ELF-1 (cell line): ENCODE measurements at regions not wholly inside any gene's neighbourhood (a gene's known extent, or its start where the extent isn't known, plus 50 kb on each side); places are given as distances from the start of the nearest gene placed in this dataset.
"Not testable (repeated sequence)": the region's sequence is repeated elsewhere in the genome, so short reads cannot be mapped to it uniquely, and the experiment has no call there.

Experiments used
- DNase-seq: peaks from one replicate; pipeline ENCODE4 v3.0.0-alpha.2; 2016; ENCODE audit warnings: low read depth, low spot score

GRCh38 chr6:67563671-67564070 is 1071.4 kb upstream of the ADGRB3 start:
- no peak for DNase-seq

DNA sequence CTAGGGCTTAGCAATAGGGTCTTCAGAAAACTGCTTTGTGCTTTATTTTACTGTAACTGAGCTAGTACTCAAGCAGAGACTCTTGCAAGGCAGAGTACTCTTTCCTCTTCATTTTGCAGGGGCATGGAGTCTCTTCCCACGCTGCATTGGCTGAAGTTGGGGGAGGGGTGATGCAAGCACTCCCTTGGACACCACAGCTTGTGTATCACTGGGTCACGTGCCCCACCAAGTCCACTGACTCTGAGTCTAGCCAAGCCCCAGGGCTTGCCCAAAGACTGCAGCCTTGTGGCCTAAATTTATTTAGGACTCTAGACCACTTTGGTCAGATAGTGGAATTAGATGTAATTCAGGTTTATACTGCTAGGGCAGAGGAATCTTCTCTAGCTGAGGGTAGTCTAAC is 1075.0 kb upstream of the ADGRB3 start:
- no peak for DNase-seq

DNA sequence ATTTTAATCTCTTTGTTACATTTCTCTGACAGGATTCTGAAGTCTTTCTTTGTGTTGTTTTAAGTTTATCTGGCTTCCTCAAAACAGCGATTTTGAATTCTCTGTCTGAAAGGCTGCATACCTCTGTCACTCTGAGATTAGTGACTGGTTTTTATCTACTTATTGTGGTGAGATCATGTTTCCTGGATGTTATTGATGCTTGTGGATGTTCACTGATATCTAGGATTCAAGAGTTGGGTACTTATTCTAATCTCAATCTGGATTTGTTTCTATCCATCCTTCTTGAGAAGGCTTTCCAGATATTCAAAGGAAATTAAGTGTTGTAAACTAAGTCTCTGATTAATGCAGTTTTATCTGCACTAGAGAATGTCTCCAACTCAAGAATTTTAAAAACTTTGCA is 1076.1 kb upstream of the ADGRB3 start:
- no peak for DNase-seq

- no peak for DNase-seq
Measured at GRCh38 chr6:67544851-67545452, 1090.1 kb upstream of the ADGRB3 start.

DNA sequence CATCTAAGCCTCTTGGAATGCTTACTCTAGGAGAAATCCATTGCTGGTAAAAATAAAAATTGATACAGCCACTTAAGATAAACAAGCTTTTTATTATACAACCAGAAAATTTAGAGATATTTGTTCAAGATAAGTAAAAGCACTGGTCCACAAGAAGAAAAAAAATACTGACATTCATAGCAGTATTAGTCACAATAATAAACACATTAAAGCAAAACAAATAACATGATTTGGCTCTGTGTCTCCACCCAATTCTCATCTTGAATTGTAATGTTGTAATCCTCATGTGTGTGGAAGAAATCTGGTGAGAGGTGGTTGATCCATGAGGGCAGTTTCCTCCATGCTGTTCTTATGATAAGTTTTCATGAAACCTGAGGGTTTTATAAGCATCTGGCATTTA is 1093.5 kb upstream of the ADGRB3 start:
- no peak for DNase-seq

DNA sequence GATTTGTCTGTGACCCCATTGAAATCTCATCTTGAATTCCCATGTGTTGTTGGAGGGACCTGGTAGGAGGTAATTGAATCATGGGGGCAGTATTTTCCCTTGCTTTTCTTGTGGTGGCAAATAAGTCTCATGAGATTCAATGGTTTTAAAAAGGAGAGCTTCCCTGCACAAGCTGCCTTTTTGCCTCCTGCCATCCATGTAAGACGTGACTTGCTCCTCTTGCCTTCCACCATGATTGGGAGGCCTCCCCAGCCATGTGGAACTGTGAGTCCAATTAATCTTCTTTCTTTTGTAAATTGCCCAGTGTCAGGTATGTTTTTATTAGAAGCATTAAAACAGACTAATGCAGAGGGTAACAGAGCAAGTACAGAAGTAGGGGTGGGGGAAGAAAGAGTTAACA is 1097.0 kb upstream of the ADGRB3 start:
- DNase-seq, result no peak

DNA sequence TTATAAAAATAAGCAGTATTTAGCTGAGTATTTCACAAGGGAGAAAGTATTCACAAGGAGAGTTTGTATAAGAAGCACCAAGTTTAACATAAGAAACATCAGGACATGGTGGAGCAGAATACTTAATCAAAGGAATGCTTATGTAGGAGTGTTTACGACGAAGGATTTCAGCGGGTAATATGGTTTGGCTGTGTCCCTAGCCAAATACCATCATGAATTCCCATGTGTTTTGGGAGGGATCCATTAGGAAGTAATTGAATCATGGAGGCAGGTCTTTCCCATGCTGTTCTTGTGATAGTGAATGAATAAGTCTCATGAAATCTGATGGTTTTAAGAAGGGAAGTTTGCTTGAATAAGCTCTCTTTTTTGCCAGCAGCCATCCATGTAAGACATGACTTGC is 1099.1 kb upstream of the ADGRB3 start:
- DNase-seq, result no peak

DNA sequence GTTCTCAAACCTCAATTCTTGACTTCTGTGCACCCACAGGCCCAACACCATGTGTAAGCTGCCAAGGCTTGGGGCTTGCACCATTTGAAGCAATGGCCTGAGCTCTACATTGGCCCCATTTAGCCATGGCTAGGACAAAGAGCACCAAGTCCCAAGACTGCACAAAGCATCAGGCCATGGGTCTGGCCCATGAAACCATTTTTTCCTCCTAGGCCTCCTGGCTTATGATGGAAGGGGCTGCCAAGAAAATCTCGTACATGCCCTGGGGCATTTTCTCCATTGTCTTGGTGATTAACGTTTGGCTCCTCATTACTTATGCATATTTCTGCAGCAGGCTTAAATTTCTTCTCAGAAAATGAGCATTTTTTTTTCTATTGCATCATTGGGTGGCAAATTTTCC is 1128.7 kb upstream of the ADGRB3 start:
- DNase-seq, result no peak

- DNase-seq, result no peak
Measured at GRCh38 chr6:67501755-67502154, 1133.3 kb upstream of the ADGRB3 start.

GRCh38 chr6:67497749-67498148 is 1137.3 kb upstream of the ADGRB3 start:
- DNase-seq, result no peak

DNA sequence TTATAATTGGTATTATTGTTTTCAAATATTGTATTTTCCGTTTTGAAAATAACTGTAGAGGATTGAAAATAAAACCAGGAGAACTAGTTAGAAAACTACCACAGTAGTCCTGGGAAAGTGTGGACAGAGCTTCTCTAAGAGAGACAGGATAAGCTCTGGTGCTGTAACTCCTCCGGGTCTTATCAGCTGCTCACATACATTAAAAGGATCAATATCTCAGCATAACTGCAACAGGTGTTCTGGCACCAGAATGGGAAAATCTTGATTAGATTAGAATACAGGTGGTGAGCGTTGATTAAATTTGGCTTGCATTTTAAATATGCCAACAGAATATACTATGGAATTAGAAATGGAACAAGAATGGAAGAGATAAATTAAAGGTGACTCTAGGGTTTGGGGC is 1138.9 kb upstream of the ADGRB3 start:
- DNase-seq, result no peak

- DNase-seq, result no peak
Measured at GRCh38 chr6:67493682-67494081, 1141.4 kb upstream of the ADGRB3 start.

- DNase-seq, result no peak
Measured at GRCh38 chr6:67475700-67476099, 1159.4 kb upstream of the ADGRB3 start.

- DNase-seq, result no peak
Measured at GRCh38 chr6:67467341-67467740, 1167.7 kb upstream of the ADGRB3 start.

- not testable (repeated sequence) for DNase-seq
Measured at GRCh38 chr6:67462725-67463124, 1172.4 kb upstream of the ADGRB3 start.

DNA sequence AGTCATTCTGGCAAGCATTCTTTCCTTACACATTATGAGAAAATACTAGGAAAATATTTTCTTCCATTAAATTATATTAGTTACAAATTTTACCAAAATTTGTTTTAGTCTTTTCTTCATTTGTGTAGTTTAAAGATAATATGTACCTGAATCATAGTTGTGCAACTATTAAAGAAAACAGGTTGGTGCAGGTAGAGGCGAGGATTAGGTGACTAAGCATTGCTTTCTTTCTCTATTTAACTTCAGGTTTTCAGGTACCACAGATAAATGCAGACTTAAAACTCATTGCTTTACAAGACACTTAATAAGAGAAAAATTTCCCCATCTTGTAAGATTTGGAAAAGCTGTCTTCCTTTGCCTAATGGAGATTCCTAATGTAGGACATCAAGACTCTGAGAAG is 1175.5 kb upstream of the ADGRB3 start:
- no peak for DNase-seq

DNA sequence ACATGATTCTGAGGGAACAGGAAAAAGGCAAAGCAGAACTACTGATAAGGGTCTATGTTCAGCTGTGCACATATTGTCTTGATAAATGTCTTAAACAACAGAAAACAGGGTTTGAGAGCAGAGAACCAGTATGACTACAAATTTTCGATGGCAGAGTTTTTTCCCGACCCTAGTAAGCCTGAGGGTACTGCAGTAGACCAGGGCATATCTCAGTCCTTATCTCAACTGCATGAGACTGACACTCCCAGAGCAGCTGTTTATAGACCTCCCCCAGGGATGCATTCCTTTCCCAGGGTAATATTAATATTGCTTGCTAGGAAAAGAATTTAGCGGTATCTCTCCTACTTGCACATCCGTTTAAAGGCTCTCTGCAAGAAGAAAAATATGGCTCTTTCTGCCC is 1176.8 kb upstream of the ADGRB3 start:
- DNase-seq, result no peak

- DNase-seq, result no peak
Measured at GRCh38 chr6:67451874-67452273, 1183.2 kb upstream of the ADGRB3 start.

DNA sequence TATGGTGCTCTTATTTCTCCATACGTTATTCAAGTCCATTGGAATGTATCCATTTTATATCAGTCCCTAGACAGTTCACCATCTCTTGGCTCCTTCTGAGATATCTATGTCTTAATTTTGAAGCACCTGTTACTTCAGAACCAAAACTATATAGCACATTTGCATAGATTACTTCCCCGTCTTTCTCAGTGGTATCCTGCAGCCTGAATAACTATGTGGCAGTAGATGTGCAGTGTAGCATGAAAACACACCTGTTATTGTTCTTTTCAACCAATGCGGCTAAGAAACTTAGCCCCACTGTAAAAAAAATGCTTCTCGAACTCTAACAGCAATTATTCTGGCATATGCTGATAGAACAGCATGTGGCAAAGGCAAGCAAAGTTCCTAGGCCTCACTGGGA is 1184.4 kb upstream of the ADGRB3 start:
- no peak for DNase-seq

GRCh38 chr6:67449602-67450001 is 1185.5 kb upstream of the ADGRB3 start:
- no peak for DNase-seq

GRCh38 chr6:67433124-67433523 is 1202.0 kb upstream of the ADGRB3 start:
- DNase-seq, result no peak

DNA sequence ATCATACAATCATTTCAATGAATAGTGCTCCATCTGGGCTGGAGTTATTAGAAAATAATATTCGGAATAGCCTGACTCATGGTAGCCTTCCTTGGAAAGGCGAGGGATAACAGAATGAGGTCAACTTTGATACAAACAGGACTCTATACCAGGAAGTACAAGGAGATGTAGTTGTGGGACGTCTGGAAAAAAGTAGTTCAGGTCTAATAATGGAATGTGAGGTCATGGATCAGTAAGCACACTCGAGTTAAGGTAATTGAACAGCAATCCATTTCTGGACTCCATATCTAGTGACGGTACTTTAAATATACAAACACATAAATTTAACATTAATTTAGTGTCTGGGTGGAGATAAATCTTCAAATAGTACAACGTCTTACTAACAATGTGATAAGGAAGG is 1204.0 kb upstream of the ADGRB3 start:
- no peak for DNase-seq

GRCh38 chr6:67426686-67427085 is 1208.4 kb upstream of the ADGRB3 start:
- DNase-seq, result not testable (repeated sequence)

DNA sequence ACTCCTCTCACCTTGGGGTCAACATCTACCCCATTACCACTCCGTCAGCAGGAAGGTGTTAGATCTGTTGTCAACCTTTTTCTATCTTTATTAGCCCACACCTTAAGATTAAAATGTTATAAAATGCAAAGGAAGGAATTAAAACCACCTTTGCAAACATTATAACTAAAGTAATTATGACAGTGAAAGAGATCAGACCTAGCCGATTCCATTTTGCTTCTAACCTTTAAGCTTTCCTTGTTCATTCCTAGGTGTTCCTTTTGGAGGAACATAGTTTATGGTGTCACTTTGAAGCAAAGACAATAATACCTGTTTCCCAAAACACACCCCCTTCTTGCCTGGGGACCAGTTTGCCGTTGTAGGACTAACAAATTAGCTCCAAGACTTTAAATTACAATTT is 1223.0 kb upstream of the ADGRB3 start:
- DNase-seq, result no peak
